ENCODE measurements at regions not wholly inside any gene's neighbourhood (a gene's known extent, or its start where the extent isn't known, plus 50 kb on each side); places are given as distances from the start of the nearest gene placed in this dataset.

GRCh38 chrX:149370097-149370496, 135.0 kb downstream of the IDS start:
- no peak for DNase-seq (ENCODE audit: low spot score)
- TF ChIP-seq CTCF (IDR thresholded peaks at IDR 0.05; ENCODE audit: extremely low read depth, insufficient read depth, missing control alignments) = no peak
- in situ Hi-C loops (cut with MboI; ENCODE audit: low pct_unique_long_range_greater_than_20kb, low sequenced_read_pairs, unreplicated experiment) = no loop called here

GRCh38 chrX:149365552-149365951, 139.6 kb downstream of the IDS start:
- TF ChIP-seq CTCF (IDR thresholded peaks at IDR 0.05; ENCODE audit: extremely low read depth, insufficient read depth, missing control alignments) = no peak
- DNase-seq (ENCODE audit: low spot score) = no peak
- in situ Hi-C loops (cut with MboI; ENCODE audit: low pct_unique_long_range_greater_than_20kb, low sequenced_read_pairs, unreplicated experiment) = no loop called here

- no peak for TF ChIP-seq CTCF (IDR thresholded peaks at IDR 0.05; ENCODE audit: extremely low read depth, insufficient read depth, missing control alignments)
- DNase-seq (ENCODE audit: low spot score) = no peak
- in situ Hi-C loops (cut with MboI; ENCODE audit: low pct_unique_long_range_greater_than_20kb, low sequenced_read_pairs, unreplicated experiment) = no loop called here
These were observed 140.0 kb downstream of the IDS start for GRCh38 chrX:149365061-149365460.

GRCh38 chrX:149363965-149364364, 141.1 kb downstream of the IDS start:
- DNase-seq (ENCODE audit: low spot score) = no peak
- in situ Hi-C loops (cut with MboI; ENCODE audit: low pct_unique_long_range_greater_than_20kb, low sequenced_read_pairs, unreplicated experiment) = no loop called here
- no peak for TF ChIP-seq CTCF (IDR thresholded peaks at IDR 0.05; ENCODE audit: extremely low read depth, insufficient read depth, missing control alignments)

GRCh38 chrX:149346306-149346705, 158.8 kb downstream of the IDS start:
- in situ Hi-C loops (cut with MboI; ENCODE audit: low pct_unique_long_range_greater_than_20kb, low sequenced_read_pairs, unreplicated experiment) = no loop called here
- no peak for TF ChIP-seq CTCF (IDR thresholded peaks at IDR 0.05; ENCODE audit: extremely low read depth, insufficient read depth, missing control alignments)
- no peak for DNase-seq (ENCODE audit: low spot score)

GRCh38 chrX:149322316-149322715, 182.8 kb downstream of the IDS start:
- in situ Hi-C loops (cut with MboI; ENCODE audit: low pct_unique_long_range_greater_than_20kb, low sequenced_read_pairs, unreplicated experiment) = no loop called here

More at GRCh38 chrX:149322316-149322715, 182.8 kb downstream of the IDS start:
- no peak for DNase-seq (ENCODE audit: low spot score)
- no peak for TF ChIP-seq CTCF (IDR thresholded peaks at IDR 0.05; ENCODE audit: extremely low read depth, insufficient read depth, missing control alignments)
